Muscle of arm (tissue), 1 donor: ENCODE measurements at regions not wholly inside any gene's neighbourhood (a gene's known extent, or its start where the extent isn't known, plus 50 kb on each side); places are given as distances from the start of the nearest gene placed in this dataset.

Experiments used
- DNase-seq: peaks from one replicate; pipeline ENCODE4 v3.0.0-alpha.2; 2013

DNA sequence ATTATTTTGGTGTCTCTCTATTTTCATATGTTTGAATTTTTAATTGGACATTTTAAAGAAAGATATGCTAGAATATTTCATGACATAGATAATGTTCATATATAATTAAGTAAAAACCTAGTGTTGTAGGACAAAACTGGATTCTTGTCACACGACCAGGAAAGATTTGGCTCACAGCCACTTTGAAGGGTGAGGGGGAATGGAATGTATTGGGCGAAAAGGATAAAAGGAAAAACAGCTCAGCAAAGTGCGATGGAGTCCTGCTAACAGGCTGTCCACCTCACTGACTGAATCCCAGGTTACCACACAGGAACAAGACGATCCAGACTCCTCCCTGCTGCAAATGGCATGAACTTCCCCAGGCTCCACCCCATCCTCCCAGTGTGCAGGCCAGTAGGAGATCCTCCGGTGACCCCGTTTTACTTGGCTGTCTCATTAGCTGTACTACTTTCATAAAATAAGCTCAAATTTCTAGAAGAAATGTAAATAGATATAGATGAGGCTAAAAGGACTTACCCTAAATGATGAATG is 186.2 kb downstream of the CD47 start:
- DNase-seq: no peak

DNA sequence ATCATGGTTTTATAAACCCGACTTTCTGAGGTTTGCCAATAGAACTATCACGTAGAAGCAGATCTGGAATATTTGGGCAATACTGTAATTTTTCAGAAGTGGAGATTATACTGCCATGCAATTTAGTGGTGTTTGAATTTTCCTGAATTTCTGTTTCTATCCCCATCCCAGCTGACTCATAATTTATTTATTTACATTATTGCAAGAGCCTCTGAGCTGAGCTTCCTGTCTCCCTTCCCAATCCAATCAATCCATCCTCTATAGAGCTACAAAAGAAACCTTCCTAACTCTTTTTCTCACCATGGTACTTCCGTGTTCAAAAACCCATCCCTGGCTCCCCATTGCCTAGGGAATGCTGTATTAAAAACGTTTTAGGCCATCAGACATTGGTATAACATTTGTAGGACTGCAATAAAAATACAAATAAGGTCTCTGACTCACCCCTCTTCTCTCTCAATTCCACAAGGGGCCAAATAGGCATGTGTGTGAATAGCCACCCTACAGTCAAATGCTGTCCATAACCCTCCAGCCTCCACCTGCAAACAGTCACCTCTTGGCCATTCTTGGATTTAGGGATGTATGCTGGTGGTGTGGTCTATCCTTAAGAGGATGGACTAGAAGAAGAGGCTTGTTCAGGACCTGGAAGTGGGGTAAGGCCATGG is 190.7 kb downstream of the CD47 start:
- no peak for DNase-seq

DNA sequence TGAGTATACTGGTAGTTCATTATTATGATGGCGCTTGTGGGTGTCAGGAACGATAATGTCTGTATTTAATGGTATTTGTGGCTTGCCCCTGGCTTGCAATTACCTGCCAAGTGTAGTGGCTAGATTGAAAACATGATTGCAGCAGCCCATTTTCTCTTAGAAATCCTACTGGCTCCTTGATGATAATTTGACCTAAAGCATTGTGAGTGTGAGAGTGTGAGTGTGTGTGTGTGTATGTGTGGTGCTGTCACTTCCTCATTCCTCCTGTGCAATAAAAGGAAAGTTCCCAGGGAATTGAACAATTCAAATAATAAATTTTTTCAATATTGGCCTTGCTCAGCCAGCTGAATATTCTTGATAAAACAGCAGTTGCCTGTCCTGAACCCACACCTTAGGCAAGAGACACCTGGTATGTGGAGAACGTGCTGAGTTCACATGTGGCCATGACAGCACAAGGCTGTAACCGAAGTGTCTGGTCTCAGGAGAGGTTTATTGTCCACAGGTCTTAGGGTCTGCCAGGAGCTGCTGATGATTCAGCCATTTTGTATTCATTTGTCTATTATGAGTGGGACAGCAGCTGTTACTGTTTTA is 193.3 kb downstream of the CD47 start:
- DNase-seq: no peak

DNA sequence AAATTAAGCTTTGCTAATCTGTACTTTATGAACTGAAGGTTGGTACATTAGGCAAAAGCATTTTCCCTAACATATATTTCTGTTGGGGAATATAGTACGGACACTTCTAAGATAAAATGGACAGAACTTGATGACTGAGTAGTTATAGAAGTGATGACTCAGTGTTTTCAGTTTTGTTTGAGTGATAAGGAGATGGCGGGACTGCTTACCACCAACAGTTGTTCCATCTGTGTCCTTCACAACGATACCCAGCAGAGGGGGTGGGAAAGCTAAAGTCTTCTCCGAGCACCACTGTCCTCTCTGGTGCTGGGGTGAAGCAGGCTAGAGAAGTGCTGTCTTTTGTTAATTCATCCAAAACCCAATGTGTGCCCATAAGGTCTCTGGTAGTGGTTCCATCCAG is 195.8 kb downstream of the CD47 start:
- DNase-seq: no peak

DNA sequence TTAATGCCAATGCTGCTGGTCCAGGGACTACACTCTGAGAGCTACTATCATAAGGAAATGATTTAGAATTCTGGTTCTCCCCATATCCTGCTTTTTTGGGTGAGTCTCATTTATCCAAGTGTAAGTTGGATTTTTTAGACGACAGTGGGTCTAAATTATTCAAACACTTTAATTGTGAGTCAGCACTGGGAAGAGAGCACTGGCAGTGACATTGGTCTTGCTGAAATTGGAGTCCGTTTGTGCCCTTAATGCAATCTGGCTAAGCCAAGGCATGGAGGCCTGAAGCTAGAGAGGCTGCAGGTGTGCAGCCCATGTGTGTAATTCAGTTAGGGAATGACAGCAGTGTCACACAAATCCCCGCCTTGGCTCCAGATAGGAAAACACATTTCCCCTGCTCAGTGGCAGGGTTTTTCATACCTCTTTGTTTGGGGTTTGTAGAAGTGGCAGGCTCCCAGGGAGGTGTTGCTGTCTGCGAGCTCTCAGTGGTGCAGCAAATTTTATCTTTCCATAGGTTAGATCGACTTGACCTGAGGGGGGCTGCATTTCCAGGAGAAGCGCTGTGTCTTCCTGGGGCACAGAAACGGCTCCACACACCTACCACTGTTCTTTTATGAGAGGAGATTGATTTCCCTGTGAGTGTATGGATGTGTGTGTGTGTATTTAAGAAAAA is 197.7 kb downstream of the CD47 start:
- no peak for DNase-seq

DNA sequence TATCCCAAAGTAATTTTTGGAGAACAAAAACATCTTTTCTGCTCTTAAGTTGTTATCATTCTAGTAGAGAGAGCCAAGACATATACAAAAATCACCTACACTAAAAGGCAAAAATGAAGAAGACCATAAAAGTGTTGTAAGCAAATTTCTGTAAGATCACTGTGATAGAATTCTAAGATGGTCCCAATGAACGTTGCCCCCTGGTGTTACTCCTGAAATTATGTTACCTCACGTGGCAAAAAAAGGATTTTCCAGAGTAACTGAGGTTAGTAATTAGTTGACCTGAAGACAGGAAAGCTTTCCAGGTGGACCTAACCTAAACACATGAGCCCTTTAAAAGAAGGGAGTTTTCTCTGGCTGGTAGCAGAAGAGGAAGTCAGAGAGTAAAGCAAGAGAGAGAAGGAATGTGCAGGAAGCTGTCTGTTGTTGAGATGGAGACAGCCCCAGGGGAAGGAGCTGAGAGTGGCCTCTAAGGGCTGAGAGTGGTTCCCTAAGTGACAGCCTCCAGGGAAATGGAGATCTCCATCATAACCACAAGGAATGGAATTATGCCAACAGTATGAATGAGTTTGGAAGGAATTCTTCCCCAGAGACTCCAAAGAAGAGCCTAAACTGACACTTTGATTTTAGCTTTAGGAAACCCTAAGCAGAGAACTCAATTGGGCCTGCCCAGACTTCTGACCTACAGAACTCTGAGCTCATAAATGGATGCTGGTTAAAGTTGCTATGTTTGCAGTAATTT is 205.9 kb downstream of the CD47 start:
- DNase-seq: no peak

DNA sequence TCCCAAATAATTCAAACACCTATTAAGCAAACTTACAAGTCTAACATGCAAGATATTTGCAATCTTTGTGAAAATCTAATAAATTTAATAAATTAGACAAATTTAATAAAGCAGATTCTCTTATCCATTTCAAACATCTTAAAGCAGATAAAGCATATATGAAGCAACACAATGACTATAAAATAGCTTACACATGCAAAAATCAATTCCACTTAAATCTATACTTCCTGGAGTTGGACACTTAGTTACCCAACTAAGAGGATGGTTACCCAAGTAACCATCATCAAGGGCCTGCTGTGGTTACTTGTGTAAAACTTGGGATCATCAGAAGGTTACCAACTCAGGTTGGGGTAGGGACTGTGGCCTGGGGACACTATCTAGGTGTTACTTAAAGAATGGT is 206.8 kb downstream of the CD47 start:
- no peak for DNase-seq

DNA sequence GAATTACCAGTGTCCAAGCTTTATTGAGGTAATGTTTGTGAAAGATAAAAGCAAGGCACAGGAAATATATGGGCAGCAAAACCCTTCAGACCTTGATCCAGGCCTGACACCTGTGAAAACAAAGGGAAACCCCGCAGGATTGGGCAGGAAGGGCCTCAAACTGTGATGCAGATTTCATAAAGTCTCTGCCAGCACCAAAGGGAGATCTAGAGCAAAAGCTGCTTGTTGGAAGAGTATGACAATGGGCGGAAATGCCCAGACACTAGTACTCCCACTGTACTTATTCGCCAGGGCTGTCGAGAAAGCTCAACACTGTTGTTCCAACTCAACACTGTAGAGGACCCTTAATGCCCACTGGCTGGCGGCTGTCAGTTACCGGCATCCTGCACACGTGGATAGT is 207.9 kb downstream of the CD47 start:
- no peak for DNase-seq

DNA sequence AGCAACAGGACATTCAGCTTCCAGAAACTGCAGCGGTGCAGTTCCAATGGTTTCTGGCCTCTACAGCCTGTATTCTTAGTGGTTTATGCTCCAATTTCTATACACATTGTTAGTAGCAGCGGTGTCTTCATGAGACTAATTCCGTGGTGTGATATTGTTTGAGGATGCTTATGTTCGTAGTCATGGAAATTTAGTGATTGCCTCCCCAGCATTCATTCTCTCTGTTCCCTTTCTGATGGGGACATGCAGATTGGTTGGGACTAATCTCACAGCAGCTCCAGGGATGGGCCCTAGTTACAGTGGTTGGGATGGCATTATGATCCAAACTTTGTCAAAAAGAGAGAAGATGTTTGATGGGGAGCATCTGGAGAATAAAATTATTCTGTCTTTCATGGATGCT is 208.6 kb downstream of the CD47 start:
- no peak for DNase-seq

DNA sequence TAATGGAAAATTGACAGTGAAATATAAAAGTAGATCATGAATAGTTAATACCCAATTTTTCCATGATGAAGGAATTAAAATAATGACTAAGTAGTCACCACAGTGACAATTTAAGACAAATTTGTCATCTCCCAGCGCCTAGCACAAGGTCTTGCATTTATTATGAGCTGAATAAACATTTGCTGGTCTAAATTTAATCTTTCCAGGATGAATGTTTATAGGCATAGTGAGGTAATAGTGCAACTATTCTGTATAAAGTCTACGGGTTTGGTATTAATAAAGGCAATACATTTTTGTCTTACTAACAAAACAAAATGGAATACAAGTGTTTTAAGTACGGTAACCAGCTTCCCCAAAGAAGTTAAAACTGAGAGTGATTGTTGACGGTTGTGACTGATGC is 209.3 kb downstream of the CD47 start:
- DNase-seq: no peak

DNA sequence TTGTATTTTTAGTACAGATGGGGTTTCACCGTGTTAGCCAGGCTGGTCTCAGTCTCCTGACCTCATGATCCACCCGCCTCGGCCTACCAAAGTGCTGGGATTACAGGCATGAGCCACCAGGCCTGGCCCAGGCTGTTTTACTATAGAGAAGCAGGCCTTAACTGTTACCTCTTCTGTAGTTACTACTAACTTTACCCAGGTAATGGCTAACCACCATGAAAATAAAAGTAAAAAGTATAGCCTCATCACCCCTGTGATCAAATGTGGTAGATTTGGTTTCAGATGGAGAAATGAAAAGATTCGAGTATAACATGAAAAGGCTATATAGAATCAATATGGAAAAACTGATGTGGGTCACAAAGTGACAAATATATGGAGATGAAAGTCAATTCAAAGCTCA is 210.1 kb downstream of the CD47 start:
- DNase-seq: no peak

DNA sequence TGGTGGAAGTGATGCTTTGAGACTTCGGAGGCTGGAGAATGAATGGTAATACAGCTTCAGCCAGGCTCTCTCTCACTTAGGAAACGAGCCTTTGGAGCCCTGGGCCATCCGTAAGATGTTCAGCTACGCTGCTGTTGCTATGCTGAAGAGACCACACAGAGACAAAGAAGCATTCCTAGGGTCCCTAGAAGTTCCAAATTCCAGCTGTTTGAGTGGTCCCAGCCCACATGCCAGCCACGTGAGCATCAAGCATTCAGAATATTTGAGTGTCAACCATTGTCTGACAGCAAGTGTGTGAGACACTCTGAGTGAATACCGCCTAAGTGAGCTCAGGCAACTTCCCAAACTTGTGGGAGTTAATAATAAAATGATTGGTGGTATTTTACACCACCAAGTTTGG is 212.9 kb downstream of the CD47 start:
- no peak for DNase-seq

DNA sequence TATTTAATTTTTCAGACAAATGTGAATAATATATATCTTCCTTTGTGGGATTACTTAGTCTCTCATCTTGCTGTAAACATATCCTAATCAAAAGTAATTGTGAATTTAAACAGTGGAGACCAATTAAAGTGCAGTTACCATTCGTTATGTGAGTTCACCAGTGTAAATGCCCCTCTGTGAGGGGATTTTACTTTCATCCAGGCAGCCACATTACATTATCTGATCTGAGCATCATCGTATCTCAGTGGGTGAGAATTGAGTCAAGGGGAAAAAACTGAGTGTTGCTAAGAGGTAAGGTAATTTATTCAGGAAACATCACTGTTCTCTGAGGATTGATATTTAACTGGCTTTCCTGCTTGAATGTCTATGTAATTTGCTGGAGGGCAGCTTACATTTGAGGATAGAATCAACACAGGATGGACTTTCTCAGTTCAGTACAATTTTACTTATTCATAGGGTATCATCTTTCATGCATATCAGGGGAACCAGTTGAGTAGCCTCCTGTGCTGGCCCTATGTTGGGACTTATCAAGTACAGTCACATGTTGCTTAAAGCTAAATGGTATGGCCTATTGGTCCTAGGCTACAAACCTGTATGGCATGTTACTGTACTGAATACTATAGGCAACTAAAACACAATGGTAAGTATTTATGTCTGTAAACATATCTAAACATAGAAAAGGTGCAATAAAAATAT is 219.7 kb downstream of the CD47 start:
- DNase-seq: no peak

DNA sequence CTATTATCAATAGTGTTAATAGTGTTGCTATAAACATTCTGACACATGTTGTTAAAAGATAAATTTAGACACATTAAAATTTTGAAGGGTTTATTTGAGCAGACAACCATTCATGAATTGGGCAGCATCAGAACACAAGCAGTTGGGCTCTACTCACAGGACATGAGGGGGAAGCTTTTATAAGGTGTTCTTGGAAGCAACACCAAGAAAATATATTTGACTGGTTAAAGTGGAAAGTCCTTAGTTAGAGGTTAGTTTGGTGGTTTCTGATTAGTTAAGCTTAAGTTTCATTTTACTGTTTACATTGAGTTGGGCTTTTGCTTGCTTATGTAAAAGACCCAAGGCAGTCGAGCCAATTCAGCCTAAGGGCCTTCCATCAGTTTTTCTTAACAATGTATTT is 220.7 kb downstream of the CD47 start:
- no peak for DNase-seq

DNA sequence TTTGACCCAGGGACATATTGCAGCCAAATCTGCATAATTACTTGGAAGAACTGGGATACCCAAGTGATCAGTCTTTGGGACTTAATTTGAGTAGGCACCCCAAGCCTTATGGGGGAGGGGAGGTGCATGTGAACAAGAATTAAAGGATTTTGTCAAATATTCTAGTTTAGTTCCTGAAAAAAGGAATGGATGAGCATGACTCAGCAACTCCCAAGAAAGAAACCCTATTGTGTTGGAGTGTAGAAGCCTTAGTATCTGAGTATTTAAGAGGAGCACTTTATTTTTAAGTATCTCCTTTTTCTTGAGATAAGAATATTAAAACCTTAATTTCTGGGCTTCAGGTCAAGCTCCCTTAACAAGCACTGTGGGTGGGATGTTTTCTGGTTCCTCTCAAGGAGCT is 222.4 kb downstream of the CD47 start:
- DNase-seq: no peak

DNA sequence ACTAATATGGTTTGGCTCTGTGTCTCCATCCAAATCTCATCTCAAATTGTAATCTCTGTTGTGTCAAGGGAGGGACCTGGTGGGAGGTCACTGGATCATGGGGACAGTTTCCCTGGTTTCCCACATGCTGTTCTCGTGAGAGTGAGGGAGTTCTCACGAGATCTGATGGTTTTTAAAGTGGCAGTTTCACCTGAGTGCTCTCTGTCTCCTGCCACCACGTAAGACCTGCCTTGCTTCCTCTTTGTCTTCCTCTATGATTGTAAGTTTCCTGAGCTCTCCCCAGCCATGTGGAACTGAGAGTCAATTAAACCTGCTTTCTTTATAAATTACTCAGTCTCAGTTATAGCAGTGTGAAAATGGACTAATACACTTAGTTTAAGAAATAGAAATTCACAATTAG is 228.9 kb downstream of the CD47 start:
- DNase-seq: no peak

DNA sequence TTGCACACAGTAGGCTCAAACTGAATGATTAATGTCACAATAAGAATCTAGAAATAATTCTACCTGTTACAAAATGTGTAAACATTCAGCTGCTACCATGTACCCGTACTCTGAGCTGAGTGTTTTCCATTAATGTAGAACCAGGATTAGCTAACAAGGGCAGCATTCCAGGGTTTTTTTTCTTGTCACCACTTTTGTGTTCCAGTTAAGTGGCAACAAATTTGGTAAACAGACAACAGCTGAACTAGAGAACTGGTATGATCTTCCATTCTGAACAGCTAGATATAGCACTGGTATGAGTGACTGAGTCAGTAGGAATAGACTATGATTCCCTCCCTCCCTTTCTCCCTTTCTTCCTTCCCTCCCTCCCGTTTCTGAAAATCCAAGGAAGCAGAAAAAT is 229.4 kb downstream of the CD47 start:
- DNase-seq: no peak
